T-helper 1 cell treated with Interleukin-12 subunit alpha and Interleukin-12 subunit beta and Interleukin-4 antibody, amounts not matched to agents 30 ng/mL and 1 ng/mL, for 36 hours (primary cell): ENCODE measurements at regions not wholly inside any gene's neighbourhood (a gene's known extent, or its start where the extent isn't known, plus 50 kb on each side); places are given as distances from the start of the nearest gene placed in this dataset.

ENCODE experiments used
- intact Hi-C: fragments of 100-400 bp; cut with micrococcal nuclease; formaldehyde crosslinking; loops from one replicate; pipeline ENCODE4 v1.15.1; 2024

DNA sequence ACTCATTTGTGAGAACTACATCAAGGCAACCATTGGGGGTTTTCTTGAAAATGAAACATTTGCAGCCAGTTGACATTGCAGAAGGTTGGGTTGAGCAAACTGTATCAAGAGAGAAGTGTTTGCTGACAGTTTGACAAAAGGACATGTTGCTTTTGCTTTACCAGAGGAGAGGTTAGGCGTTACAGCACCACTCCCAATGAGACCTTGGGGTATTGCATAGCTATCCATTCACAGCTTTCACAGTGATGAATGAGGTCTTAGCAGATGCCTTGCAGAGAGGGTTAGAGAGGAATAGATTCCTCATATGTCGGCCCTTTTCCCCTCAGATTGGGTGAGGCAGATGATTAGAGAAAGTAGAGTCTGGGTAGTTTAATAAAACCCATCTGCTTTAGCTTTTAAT, 988.9 kb upstream of the FLRT2 start:
- intact Hi-C loops, result no loop called here

DNA sequence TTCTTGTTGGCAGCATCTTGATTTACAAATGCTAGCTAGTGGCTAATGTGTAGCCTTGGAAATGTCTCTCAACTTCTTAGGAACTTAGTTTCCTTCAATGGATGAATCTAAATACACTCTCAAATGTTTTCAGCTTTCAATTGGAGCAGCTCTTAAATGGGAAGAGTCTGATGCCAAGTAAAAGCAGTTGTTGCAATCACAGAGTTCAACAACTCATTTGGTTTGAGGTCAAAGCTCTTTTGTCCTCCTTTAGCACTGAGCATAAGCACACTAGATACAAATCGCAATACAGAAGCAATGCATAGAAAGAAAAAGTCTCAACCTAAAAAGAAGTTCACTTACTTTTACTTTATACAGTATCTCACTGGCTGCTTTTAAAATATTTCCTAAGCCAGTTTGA, 986.1 kb upstream of the FLRT2 start:
- intact Hi-C loops, result no loop called here

DNA sequence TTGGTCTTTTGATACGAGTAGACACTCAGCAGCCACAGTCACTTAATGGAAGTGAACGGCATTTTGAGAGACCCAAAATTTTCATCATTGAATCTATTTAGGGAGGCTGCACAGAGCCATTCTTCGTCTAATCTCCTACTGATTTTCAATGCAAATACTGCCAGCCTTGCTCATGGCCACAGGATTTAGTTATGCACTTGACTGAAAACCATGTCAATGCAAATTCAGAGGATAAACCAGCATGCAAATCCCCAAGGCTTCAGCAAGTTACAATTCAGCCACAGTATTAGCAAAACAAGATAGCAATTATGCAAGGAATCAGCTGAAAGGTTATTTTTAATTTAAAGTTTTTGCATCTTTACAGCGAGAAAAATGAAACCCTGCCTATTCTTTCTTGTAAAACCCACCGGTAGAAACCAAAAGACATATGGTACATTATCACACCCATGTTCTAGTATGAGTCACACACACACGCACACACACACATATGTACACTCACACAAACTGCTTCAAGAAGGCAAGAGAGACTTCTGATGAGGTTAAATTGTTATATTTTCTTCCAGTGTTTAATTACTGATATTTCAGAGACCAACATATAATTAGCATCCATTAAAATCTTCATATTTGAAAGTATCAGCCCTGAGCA, 985.3 kb upstream of the FLRT2 start:
- intact Hi-C loops, result no loop called here

DNA sequence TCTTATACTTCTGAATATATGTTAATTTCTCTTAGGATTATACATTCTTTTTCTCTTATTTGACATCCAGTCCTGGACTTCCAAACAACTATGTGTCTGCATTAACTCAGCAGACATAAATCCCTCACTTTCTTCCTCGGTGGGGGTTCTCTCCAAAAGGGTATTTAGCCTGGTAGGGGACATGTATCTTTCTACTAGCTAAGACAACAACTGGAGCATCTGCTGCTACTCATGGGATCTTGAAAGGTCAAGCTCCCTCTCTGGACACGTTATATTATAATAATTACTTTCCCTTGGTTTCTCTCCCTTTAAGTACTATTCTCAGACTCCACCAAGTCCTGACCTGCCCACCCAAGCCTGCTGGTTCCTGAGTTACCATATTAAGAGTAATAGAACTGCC, 983.7 kb upstream of the FLRT2 start:
- intact Hi-C loops, result no loop called here

DNA sequence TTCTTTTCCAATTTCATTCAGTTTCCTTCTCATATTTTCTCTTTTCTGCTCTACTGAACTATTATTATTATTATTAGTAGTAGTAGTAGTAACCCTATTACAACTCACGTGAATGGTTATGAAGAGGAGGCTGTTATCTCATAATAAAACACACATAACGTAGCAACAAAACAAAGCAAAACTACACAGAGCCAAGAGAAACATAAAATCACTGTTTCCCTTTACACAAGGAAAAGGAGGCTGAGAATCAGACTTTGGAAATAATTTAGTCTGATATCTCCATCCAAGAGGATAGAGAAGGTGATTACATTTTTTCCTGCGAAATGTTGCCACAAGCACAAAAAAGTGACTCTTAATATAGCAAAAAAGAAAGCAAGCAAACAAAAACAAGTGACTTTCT, 975.8 kb upstream of the FLRT2 start:
- intact Hi-C loops, result no loop called here

DNA sequence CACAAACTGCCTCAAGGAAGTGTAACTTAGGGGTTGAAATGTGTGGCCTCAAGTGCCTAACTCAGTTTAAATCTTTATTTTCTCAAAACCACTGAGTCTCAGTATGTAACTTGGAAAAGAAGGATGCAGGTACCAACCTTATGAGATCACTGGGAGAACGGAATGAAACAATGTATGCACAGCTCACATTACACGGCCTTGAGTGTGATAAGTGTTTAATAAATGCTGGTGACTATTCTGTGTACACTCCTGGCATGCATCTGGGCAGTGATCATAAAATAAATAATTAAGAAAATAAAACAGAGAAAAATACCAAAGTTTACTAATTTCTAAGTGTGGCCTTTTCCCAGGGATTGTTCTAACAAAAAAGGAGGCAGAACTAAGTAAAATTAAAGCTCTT, 974.5 kb upstream of the FLRT2 start:
- intact Hi-C loops, result no loop called here

DNA sequence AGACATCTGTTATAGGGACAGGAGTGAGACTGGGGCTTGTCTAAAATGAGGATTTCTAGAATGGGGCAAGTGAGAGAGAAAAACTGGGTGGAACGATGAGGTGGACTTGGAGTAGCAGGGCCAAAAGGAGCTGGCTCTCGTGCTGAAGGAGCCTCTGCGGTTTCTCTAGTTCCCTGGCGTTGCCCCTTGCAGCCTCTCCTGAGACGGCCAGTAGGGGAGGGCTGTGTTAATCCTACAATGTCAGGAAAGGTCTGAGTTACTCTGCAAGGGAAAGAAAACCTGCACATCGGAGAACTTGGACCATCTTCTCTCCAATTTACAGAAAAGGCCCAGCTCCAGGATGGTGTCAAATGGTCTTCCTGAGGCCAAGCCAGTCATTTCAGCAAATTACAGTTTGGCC, 963.8 kb upstream of the FLRT2 start:
- intact Hi-C loops, result no loop called here

DNA sequence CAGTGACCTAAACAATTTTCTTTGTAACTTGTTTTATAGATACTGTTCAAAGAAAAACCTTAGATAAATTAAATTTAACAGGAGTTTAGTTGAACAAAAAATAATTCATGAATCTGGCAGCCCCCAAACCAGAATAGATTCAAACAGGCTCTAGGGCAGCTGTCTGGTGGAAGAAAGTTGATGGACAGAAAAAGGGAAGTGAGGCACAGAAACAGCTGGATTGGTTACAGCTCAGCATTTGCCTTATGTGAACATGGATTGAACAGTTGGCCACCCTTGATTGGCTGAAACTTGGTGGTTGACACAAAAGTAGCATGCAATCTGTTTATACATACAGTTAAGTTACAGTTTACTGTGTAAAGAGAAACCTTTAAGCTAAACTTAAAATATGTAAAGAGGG, 954.3 kb upstream of the FLRT2 start:
- intact Hi-C loops, result no loop called here

DNA sequence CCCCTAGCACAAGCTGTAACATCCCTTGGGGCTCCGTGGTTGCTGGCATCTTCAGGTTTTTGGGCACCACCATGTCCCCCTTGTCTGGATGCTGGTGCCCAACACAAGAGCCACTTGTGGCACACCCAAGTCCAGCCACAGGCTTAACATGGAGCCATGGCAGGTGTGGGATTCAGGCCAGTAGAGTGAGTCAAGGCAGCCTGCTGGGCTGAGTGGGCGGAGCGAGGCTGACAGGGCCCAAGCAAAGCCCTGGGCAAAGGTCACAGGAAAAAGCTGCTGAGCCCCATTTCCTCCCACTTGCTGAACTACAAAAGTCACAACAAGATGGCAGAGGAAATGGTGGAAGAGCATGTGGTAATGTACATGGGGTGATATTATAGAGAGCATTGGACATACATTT, 950.7 kb upstream of the FLRT2 start:
- intact Hi-C loops, result no loop called here

DNA sequence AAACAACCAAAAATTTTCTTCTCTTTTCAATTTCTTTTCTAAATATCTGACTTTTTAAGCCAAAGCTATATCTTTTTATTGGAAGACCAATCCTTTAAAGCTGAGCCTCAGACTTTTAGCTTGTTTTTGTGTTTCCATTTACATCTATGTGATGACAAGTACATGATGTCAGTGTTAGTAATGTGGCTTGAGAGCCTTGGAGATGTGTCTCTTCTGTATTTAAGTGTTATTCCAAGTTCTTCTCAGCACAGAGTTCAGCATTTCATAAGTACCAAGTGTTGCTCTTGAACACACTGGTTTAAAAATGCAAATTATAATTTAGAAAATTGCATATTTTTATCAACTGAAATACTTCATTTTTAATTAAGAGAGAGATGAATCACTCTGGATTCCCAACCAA, 948.9 kb upstream of the FLRT2 start:
- intact Hi-C loops, result no loop called here

DNA sequence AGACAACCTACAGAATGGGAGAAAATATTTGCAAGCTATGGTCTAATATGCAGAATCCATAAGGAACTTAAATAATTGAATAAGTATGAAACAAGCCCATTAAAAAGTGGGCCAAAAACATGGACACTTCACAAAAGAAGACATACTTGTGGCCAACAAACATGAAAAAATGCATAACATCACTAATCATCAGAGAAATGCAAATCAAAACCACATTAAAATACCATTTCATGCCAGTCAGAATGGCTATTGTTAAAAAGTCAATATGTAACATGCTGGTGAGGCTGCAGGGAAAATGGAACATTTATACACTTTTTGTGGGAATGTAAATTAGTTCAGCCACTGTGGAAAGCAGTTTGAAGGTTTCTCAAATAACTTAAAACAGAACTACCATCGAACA, 945.4 kb upstream of the FLRT2 start:
- intact Hi-C loops, result no loop called here

DNA sequence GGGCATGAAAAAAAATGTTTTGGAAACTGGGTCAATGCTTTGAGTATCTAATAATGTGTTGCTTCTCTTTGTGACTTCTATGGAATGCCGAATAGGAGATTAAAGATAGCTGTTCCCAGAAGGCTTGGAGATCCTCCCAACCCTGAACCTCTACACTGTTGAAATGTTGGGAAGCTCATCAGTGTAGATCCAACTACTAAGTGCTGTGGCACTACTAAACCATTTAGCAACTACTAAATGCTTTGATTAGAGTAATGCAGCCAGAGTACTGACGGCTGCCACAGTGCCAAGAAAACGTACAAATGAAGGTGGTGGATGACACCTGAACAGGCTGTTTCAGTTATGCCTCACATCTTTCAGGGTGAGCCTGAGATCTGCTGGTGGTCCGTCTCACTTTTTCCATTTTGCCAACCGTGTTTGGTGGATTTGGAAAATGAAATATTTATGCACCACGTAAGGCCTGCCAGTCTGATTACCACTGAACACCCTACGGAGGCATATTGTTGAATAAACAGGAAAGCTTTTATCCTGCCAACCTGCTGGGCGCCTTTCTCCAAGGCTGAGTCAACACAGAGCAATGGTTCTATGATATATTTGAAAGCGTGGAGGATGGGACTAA, 938.0 kb upstream of the FLRT2 start:
- intact Hi-C loops, result no loop called here

DNA sequence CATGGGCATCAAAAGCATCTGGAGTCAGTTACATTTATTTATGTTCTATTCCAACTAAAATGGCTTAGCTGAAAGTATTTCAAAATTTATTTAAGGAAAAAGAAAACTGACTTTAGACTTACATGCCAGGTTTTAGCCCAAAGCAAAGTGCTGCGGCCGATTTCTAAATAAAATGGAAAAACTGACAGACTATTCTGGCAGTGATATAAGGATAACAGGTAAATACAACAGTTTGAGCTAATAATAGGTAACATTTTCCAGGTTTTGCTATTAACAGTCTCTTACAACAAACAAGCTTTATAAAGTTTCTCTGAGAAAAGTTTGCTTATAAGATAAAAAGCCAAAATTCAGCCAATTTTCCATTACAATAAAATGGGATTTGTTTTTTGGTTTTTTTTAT, 937.2 kb upstream of the FLRT2 start:
- intact Hi-C loops, result no loop called here

DNA sequence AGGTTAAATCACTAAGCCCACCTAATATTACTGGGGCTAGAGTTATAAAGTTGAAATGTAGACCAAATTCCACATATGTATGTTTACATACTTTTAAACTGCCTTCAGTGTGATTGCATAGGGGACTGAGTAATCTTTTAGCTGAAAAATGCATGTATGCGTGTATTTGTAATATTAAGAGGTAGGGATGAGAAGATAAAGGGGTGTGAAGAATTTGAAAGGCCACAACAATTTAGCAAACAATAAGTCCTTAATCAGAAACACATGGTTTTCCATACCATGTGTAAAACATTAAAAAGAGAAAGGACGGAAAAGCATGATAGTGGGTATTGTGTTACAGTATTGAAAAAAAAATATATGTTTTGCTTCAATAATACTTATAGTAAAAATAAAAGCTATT, 919.9 kb upstream of the FLRT2 start:
- intact Hi-C loops, result no loop called here

DNA sequence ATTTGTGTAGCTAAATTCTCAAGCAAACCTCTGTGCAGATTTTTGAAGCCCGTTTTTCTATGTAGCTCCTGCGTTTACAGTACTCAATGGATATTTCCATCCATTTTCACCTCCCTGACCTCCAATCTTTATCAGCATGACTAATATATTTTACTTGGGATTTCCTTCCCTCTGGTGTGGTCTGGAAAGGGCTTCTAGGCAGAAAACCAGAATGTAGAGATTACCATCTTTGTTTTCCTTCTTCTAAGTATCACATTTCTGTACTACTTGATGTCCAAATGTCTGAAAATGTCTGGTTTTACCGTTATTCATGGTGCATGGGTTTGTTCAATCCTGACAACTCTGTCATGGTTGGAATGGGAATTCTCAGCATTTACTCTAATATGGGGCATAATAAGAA, 907.6 kb upstream of the FLRT2 start:
- intact Hi-C loops, result no loop called here

DNA sequence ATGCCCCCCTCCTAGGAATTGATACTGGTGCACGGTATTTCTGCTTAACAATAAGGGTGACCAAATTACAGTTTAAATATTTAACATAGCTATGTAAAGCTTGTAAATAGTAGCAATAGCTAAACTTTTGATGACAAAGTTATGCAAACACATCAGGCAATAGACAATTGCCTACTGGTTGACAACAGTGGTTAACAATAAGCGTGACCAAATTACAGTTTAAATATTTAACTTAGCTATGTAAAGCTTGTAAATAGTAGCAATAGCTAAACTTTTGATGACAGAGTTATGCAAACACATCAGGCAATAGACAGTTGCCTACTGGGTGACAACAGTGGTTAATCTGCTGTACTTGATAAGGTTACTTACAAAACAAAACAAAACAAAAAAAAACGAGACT, 886.5 kb upstream of the FLRT2 start:
- intact Hi-C loops, result no loop called here

DNA sequence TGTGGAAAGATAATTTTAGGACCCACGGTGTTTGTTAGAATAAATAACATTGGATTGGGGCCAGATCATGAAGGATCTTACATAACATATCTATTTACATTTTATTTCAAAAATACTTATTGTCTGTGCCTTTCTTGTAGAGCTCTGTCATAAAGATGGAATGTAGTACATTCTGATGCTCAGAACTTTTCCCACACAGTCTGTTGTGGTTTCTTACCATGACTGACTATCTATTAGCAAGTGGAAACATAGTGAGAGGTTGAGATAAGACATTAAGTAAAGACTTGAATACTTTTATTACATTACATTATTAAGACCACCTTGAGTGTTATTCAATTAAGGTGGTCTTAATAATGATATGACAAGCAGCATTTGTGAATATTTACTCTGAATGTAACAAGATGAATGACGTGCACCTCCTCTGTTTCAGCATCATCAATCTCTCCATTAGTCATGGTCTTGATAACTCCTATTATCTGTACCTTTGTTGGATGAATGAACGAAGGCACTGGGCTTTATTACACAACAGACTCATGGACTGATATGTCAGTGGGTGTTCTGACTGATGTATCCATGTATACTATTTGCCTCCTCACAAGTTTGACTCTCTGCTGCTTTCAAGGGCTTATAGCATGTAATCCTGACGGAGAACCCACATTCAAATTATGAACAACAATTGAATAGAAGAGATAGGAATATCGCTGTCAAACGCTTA, 883.0 kb upstream of the FLRT2 start:
- intact Hi-C loops, result no loop called here

DNA sequence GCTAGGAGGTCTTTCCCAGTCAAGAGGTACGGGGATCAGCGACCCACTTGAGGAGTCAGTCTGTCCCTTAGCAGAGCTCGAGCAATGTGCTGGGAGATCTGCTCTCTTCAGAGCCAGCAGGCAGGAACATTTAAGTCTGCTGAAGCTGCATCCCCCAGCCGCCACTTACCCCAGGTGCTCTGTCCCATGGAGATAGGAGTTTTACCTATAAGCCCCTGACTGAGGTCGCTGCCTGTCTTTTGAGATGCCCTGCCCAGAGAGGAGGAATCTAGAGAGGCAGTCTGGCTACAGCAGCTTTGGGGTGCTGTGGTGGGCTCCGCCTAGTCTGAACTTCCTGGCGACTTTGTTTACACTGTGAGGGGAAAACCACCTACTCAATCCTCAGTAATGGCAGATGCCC, 874.9 kb upstream of the FLRT2 start:
- intact Hi-C loops, result no loop called here

DNA sequence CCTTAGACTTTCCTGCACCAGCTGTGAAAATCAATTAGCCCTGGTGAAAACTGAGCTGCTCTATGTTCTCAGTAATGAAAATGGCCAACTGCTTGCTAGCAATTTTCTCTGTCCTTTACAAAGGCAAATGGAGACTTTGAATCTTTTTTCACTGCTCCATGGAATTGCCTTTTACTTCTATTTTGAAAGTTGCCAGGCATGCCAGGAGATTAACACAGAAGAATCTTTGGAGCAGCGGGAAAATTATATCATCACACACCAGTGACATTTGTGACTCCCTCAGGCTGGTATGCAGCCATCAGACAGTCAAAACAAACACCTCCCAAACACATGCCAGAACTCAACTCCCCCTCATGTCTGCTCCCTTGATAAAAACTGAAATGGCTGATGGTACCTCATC, 872.0 kb upstream of the FLRT2 start:
- intact Hi-C loops, result no loop called here

DNA sequence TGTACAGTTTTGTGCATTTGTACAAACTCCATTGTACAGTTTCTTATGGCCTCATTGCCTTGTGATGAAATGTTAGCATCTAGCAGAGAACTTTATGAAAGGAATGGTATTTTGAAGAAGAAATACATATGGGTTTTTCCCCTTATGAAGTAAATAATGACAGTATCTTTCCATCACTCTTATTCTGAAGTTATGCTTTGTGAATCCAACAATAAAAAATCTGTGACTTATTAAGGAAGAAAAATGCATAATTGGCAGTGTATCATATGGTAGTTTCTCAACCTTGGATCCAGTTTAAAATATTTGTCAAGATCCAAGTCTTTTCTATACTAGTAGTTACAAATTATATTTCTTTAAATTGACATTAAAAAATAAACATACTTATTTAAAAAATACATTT, 859.1 kb upstream of the FLRT2 start:
- intact Hi-C loops, result no loop called here

DNA sequence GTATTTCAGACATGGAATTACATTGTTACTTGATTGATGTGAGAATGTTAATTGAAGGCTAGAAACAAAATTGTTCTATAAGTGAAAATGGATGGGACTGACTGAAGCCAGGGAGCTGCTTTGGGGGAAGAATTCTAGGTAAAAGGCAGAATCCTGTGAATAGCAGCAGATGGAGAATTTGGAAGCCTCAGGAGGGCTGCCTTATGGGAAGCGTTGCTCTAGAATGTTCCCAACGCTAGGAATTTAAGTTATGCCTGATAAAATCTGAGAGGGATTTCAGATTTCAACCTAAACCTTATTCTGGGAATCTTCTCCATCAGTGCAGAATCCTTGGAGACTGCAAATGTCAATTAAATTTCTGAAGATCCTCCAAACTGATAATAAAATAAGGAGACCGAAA, 858.2 kb upstream of the FLRT2 start:
- intact Hi-C loops, result no loop called here

DNA sequence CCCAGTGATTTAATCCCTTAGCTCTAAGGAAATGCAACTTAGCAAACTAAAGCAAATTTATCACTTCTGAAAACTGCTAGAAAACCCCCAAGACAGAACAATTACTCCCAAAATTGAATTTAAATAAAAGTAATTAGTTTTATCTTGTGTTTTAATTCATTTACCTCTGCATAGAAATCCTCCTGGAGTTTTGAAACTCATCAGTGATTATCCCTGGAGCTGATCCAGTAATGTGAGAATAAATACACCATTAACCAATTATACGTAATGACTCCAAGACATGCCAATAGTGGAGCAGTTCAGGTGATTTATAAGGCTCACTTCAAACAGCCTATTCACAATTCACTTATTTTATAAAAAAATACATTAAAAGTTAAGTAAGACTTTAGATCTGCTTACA, 855.3 kb upstream of the FLRT2 start:
- intact Hi-C loops, result no loop called here

DNA sequence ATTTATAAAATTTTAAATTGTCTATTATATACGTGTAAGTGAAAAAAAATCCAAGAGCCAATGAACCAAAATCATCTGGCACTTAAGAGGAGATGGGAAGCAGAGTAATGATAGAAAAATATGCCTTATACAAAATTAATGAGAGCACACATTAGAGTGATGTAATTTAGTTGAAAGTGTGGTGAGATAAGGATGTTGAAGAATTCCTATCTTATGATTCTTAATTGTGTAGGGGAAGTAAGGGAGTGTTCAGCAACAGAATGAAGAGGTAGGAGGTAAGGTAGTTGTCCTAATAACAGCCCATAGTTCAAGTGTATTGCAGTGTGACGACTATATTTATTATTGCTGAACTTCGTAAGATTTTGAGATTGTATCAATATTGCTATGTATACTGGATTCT, 843.4 kb upstream of the FLRT2 start:
- intact Hi-C loops, result no loop called here
